Transverse colon (tissue), 3 donors: ENCODE measurements at regions not wholly inside any gene's neighbourhood (a gene's known extent, or its start where the extent isn't known, plus 50 kb on each side); places are given as distances from the start of the nearest gene placed in this dataset.

Source experiments
- EP300 ChIP-seq: sonication (generic); formaldehyde crosslinking; IDR thresholded peaks from one replicate; pipeline ENCODE4 v1.6.1; 2017; ENCODE audit warnings: antibody characterized with exemption, low read depth
- POLR2A ChIP-seq: fragments of 450-650 bp; IDR thresholded peaks from one replicate; pipeline ENCODE4 v1.6.1; 2016; ENCODE audit warnings: antibody characterized with exemption, mild to moderate bottlenecking, moderate library complexity
- TF ChIP-seq, protein P1 (sequence below), 5 experiments: fragments of 200-600 bp in 3 of 5; fragments of 450-650 bp in 2 of 5; sonication (generic) in 3 of 5; IDR thresholded peaks; 1 replicate in 2 of 5; 2 replicates in 3 of 5; pipeline ENCODE4 v1.5.1; 2016 to 2017; ENCODE audit warnings: antibody characterized with exemption in 5 of 5, inconsistent platforms in 3 of 5, mild to moderate bottlenecking in 2 of 5, moderate library complexity in 1 of 5

DNA sequence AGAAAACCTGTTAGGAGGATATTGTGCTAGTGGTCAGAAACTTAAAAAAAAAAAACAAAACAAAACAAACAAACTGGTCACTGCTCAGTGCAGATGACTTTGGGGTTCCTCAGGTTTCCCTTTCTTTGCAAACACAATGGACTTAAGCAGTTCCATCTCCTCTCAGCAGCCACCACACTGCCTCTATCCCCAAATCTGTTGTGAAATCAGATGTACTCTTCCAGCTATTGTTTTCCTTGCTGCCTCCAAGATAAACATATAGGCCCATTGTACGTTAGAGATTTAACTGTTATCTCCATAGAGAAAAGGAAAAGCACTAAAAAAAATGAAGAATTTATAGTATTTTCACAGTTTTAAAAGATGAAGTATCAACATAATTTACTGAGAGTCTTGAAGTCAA lies 147.1 kb downstream of the MPP7 start:
- TF ChIP-seq, protein P1, sequence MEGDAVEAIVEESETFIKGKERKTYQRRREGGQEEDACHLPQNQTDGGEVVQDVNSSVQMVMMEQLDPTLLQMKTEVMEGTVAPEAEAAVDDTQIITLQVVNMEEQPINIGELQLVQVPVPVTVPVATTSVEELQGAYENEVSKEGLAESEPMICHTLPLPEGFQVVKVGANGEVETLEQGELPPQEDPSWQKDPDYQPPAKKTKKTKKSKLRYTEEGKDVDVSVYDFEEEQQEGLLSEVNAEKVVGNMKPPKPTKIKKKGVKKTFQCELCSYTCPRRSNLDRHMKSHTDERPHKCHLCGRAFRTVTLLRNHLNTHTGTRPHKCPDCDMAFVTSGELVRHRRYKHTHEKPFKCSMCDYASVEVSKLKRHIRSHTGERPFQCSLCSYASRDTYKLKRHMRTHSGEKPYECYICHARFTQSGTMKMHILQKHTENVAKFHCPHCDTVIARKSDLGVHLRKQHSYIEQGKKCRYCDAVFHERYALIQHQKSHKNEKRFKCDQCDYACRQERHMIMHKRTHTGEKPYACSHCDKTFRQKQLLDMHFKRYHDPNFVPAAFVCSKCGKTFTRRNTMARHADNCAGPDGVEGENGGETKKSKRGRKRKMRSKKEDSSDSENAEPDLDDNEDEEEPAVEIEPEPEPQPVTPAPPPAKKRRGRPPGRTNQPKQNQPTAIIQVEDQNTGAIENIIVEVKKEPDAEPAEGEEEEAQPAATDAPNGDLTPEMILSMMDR (IDR thresholded peaks at IDR 0.05), result no peak
- no peak for TF ChIP-seq POLR2A
- TF ChIP-seq EP300, result no peak
